Kidney epithelial cell (primary cell): ENCODE measurements at regions not wholly inside any gene's neighbourhood (a gene's known extent, or its start where the extent isn't known, plus 50 kb on each side); places are given as distances from the start of the nearest gene placed in this dataset.

ENCODE experiments used
- DNase-seq: peaks from one replicate; pipeline ENCODE4 v3.0.0-alpha.2; 2010; ENCODE audit warnings: low read depth
- H3K27me3 ChIP-seq: 2 replicates; pipeline ENCODE4 v1.6.0; 2011; ENCODE audit warnings: low read length; ENCODE audit not compliant: control insufficient read depth, insufficient read depth
- H3K36me3 ChIP-seq: 2 replicates; pipeline ENCODE4 v1.5.1; 2011; ENCODE audit warnings: low read length; ENCODE audit not compliant: control insufficient read depth, insufficient read depth
- H3K4me3 ChIP-seq: 2 replicates; pipeline ENCODE4 v1.5.1; 2011; ENCODE audit warnings: low read depth, mild to moderate bottlenecking, control low read depth, low read length
- CTCF ChIP-seq: IDR thresholded peaks from 2 replicates; pipeline ENCODE4 v1.5.1; 2011; ENCODE audit warnings: mild to moderate bottlenecking, moderate library complexity, low read length, control low read depth, inconsistent platforms; ENCODE audit not compliant: insufficient read depth, poor library complexity, severe bottlenecking

- Histone ChIP-seq H3K27me3 (no peaks in the 10 kb centered on the region), H3K36me3 (no peaks in the 10 kb centered on the region), H3K4me3 (no peak overlapping the region)
- peak; percentile 12 for DNase-seq
- no peak for TF ChIP-seq CTCF
Measured at GRCh38 chr1:5164158-5164557, 509.7 kb downstream of the AJAP1 start.

- DNase-seq = no peak
- H3K4me3 ChIP-seq = no peak overlapping the region
- H3K36me3 ChIP-seq = no peaks in the 10 kb centered on the region
- H3K27me3 ChIP-seq = no peaks in the 10 kb centered on the region
- no peak for TF ChIP-seq CTCF
Measured at GRCh38 chr1:5161372-5161771, 507.0 kb downstream of the AJAP1 start.

- Histone ChIP-seq H3K27me3 (no peaks in the 10 kb centered on the region), H3K36me3 (no peaks in the 10 kb centered on the region), H3K4me3 (no peak overlapping the region)
- DNase-seq = no peak
- TF ChIP-seq CTCF = no peak
Measured at GRCh38 chr1:5157175-5157574, 502.8 kb downstream of the AJAP1 start.

- Histone ChIP-seq H3K4me3 (no peak overlapping the region), H3K36me3 (no peaks in the 10 kb centered on the region), H3K27me3 (no peaks in the 10 kb centered on the region)
- TF ChIP-seq CTCF = no peak
- DNase-seq = no peak
Measured at GRCh38 chr1:5156416-5157120, 502.2 kb downstream of the AJAP1 start.

- DNase-seq = no peak
- no peak for TF ChIP-seq CTCF
- Histone ChIP-seq H3K36me3 (no peaks in the 10 kb centered on the region), H3K27me3 (no peaks in the 10 kb centered on the region), H3K4me3 (no peak overlapping the region)
Measured at GRCh38 chr1:5151511-5151910, 497.1 kb downstream of the AJAP1 start.

GRCh38 chr1:5150191-5150590 lies 495.8 kb downstream of the AJAP1 start:
- no peaks in the 10 kb centered on the region for H3K27me3 ChIP-seq
- no peaks in the 10 kb centered on the region for H3K36me3 ChIP-seq
- DNase-seq = no peak
- TF ChIP-seq CTCF = no peak
- H3K4me3 ChIP-seq = no peak overlapping the region
